Inflammatory macrophage treated with lipopolysaccharide for 4 hours (primary cell): ENCODE measurements at regions not wholly inside any gene's neighbourhood (a gene's known extent, or its start where the extent isn't known, plus 50 kb on each side); places are given as distances from the start of the nearest gene placed in this dataset.
"Not testable (repeated sequence)": the region's sequence is repeated elsewhere in the genome, so short reads cannot be mapped to it uniquely, and the experiment has no call there.

ENCODE experiments used
- DNase-seq: peaks from one replicate; pipeline ENCODE4 v3.0.0-alpha.2; 2020

DNA sequence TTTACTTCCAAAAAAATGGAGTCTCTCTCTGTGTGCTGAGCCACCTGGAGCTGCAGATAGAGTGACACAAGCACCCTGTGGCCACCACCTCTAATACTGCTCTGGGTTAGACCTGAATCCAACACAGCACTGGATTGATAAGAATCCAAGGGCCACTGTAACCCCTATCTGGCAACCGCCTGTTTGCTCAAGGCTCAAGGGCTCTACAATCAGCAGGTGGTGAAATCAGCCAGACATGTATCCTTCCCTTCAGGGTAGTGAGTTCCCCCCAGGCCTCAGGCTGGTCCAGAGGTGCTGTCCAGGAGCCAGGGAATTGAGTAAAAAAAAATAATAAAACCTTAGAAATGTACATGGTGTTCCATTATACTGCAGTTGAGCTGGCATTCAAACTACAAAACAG lies 509.0 kb downstream of the KIF4B start:
- DNase-seq, result no peak

DNA sequence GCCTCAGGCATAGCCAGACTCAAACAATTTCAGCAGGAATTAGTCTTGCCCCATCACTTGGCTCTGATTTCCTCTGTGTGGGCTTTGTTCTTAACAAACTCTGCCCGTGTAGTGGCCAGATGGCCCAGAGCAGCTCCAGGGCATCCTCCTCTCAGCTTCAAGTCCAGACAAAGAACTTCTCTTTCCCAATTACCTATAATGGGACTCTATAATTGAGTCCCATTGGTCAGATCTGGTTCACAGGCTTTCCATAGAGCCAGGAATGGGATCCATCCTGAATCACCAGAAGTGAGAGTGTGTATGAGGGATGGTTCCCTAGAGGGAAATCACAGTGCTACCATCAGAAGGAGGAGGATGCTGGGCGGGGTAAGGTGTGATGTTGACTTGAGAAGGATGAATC lies 515.8 kb downstream of the KIF4B start:
- DNase-seq, result no peak

DNA sequence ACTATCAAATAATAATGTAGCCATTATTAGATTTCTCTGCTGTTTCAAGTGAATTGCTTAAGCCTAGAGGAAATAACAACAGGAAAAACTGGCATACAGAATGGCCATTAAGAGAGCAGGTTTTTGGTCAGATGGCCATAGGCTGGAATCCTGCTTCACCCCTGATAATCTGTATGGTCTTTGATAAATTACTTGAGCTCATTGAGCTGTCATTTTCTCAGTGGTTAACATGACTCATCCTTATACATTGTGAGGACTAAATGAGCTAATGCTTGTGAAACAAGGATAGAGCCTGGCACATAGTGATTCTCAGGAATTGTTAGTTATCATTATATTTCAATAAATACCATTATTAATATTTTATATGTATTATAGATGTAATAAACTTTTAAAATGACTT lies 516.5 kb downstream of the KIF4B start:
- no peak for DNase-seq

DNA sequence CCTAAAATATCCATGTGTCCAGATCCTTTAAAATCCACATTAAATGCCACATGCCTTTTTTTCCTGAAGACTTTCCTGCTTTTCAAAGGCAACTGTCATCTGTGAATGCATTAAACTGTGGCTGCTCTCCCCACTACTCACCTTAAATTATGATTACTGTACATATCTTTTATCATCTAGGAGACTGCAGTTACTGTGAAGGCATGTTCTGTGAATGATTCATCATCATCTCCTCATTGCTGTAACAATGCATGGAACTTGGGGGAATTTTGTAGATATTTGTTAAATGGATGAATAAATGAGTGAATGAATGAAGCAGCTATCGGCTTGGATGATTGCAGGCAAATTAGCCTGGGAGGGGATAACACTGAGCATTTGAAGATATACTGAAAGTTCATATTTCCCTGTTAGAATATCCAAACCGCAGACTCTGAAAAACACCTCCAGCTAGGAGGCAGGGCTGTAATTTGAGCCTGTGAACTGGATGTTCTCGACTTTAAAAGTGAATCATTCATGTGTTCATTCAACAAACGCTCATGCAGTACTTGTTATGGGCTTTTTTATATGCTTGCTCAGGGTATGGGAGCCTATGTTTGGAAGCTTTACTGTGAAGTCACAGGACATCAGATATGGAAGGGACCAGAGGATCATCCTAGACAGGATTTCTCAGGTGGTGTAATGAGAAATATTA lies 519.2 kb downstream of the KIF4B start:
- DNase-seq, result no peak

DNA sequence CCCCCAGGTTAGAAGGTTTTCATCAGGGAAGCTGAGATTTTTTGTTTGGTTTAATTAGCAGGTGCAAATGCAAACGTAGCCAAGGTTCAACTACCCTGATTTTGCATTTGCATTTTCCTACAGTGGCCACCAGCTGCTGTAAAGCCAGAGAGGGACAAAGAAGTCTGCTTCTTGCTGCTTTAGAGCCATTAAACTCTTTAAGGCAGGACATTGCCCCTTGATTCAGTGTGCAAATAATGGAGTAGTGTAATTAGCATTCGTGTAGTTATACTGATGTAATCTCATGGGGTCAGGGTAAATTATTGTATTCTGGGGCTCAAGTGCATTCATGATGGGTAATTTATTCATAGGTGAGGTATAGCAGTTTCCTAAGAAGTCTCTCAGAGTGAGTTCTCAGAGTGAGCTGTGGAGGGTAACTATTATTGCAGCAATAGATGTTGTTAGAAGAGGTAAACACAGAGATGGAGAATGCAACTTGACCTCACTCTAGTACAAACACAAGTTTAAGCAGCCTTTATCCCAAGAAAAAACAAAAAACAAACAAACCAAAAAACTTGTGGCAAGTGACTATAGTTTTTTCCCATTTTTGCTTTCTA lies 526.5 kb downstream of the KIF4B start:
- DNase-seq, result no peak

DNA sequence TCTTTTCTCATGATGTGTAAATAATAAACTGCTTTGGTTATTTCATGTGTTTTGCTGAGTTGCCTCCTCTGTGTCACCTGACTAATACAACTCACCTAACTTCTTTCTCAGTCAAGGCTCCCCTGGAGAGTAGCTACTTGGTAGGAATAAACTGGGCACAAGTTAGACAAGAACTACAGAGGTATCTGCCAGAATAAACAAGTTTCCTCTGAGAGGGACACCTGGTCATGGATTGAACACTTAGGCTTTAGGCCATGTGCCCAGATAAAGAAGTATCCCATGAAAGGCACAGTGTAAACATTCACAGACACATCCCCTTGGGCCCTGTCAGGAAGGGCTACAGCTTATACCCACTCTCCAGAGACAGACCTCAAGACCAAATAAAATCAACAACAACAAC lies 532.5 kb downstream of the KIF4B start:
- DNase-seq, result no peak

DNA sequence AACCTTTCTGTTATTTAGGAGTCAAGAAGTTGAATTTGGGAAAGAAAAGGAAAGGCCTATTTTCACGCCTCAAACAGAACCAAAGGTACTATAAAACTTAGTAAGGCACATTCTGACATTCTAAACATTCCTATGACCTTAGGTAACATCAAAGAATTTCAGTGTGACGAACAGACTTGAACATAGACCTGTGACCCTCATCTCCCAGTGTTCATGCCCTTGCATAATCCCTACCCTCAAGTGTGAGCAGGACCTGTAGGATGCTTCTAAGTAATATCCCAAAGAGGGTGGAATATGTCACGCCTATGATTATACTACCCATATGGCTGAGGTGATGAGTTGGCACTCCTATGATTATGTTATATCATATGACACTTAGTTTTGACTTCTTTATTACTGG lies 540.9 kb downstream of the KIF4B start:
- DNase-seq, result no peak

DNA sequence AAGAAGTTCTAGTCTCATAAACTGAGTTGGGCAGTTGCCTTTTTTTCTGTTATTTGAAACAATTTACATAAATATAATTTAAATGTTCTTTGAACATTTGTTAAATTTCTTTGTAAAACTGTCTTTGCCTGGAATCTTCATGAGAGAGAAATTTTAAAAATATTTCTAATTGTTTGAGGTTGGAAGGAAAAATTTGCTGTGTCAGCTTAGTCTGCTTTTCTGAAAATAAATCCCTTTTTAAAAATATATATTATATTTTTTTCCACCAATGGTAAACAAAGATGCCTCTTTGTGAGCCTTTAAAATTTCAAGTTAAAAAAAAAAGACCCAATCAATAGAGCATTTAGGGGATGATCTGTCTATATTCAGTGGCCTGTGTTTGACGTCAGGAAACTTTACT lies 542.7 kb downstream of the KIF4B start:
- no peak for DNase-seq

DNA sequence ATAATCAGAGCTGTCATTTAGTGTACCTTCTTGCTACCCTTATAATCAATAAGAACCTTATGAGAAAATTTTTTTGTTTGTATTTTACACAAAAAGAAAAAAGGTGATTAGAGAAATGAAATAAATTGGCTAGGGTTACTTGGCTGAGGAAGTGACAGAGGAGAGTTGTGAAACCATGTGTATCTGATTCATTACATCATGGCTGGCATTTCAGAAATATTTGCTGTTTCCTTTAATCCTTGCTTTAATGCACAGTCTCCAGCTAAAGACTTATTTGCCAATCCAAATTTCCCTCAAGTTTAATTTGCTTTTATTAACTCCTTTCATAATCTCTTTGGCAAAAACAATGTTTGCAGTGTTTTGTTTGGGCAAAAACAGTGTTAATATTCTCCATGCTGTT lies 543.1 kb downstream of the KIF4B start:
- peak; percentile 1 for DNase-seq

DNA sequence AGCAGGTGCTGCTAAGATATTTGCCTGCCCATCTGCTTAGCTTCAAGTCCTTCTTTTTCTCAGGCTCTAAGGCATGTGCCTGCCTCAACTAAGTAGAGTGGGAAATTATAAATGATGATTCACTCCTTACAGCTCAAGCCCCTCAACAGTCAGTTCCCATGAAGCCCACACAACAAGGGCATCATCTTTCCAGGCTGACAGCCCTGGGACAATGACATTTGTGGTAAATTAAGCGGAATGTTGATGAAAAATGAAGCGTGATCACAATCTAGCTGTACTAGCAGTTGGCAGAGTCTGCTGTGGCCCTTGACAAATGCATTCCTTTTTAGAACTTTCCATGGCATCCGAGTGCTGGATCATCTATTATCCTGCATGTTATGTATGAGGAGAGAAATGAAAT lies 548.6 kb downstream of the KIF4B start:
- DNase-seq, result no peak

DNA sequence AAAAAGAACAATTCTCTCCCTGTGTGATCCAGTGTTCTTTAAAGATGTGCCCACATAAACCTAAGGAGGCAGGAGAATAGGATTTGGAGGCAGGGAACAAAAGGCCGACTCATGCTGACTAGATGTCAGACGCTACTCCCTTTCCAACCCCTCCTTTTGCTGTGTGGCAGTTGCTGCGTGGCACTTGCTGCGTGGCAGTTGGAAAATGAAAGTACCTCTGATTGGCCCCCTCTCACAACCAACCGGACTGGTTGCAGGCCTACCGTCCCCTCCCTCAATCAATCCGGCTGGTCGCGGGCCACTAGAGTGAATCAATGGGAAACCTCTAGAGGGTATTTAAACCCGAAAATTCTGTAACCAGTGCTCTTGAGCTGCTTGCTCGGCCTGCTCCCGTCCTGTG lies 551.0 kb downstream of the KIF4B start:
- no peak for DNase-seq

DNA sequence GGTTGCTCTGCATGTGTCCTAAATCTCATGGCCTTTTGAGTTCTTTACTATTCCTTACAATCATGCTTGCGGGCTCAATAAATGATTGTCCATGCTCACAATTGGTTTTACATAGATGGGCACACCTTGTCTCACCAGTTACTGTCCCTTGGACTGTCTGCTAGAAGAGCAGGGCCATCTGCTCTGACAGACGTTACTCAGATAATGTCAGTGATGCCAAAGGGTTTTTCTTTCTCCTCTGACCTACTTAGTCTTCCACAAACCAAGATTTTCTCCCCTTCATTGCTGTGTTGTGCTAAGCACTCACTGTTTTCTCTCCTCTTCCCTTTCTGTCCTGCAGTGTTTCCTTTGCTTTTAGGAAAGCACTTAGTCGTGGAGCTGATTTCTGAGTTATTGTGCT lies 562.3 kb downstream of the KIF4B start:
- DNase-seq, result no peak

DNA sequence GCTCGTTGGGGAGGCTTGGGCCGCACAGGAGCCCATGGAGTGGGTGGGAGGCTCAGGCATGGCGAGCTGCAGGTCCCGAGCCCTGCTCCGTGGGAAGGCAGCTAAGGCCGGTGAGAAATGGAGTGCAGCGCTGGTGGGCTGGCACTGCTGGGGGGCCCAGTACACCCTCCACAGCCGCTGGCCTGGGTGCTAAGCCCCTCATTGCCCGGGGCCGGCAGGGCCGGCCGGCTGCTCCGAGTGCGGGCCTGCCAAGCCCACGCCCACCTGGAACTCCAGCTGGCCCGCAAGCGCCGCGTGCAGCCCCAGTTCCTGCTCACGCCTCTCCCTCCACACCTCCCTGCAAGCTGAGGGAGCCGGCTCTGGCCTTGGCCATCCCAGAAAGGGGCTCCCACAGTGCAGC lies 573.3 kb downstream of the KIF4B start:
- not testable (repeated sequence) for DNase-seq

DNA sequence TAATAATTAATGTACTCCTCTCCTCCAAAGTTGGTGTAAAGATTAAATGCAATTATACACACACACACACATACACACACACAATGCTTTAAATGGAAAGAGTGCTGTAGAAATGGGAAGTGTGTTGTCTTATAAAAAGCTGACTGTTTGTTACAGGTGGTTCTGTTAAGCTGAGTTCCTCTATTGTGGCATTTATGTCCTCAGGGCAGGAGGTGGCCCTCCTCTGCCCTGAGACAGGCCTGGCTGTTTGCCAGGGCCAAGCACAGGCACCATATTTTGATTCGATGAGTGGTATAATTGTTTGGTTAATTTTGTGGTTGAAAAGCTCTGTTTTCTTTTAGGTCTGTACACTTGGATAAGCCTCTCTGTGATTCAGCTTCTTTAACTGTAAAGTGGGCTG lies 573.9 kb downstream of the KIF4B start:
- DNase-seq, result no peak

DNA sequence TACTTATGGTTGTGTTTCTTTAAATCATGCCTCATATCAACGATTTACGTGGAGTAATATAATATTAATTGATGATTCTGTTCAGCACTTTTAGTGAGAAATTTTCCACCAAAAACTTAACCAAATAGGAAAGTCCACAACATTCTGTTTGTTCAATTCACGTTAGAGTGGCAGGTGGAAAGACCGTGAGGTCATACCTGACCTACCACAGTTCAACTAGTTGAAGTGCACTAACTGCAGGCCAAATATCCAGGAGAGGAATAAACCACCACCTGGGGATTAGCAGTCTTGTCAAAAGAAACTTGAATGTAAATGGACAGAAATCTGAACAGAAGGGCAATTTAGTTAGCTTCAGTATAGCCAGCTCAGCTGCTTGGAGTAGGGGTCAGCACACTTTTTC lies 577.7 kb downstream of the KIF4B start:
- DNase-seq, result no peak

DNA sequence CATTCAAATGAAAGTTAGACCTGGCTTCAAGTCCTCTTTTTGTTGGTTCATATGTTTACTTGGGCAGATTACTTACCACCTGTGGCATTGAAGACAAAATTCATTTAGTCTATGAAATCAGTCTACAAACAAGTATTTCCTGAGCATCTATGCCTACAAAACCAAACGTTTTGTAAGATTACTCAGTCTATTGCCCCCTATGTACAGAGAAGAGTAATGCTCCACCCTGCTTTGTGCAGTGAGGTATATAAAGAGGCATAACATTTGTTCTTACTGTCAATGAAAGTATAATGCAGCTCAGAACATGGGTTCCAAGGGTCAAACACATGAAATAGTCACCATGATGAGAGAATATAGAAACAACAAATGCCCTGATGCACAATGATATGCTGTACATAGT lies 580.7 kb downstream of the KIF4B start:
- no peak for DNase-seq

DNA sequence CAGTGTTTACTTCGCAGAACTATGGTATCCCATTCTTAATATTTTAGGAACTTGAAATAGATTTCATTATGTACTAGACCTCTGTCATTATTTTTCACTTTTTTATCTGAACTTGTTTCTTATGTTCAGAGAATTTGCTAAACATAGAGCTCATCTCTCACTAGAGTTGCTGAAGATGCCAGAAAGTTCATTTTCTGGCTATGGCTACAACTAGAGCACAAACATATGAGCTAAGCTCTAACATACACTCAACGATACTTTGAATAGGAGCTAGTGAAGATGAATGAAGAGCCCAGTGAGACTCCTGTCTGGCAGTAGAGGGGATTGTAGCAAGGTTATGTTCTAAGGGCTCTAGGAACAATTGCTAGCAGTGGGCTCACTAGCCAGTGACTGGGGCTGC lies 582.2 kb downstream of the KIF4B start:
- no peak for DNase-seq

DNA sequence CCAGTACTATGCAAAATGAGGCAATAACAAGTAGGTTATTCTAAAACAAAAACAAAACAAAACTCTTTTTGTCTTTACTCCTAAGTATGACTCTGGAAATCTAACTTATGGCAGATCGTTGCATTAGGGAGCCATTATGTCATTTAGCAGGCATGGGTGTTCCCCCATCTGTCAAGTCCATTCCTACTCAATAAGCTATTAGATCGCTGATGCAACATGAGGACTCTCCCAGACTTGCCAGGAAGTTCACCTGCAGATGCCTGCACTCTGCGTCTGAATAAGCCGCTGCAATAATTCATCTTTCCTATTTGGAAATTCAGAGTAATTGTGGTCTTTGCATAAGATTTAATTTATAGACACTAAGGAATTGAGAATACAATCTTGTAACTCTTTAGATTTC lies 585.0 kb downstream of the KIF4B start:
- DNase-seq, result no peak

DNA sequence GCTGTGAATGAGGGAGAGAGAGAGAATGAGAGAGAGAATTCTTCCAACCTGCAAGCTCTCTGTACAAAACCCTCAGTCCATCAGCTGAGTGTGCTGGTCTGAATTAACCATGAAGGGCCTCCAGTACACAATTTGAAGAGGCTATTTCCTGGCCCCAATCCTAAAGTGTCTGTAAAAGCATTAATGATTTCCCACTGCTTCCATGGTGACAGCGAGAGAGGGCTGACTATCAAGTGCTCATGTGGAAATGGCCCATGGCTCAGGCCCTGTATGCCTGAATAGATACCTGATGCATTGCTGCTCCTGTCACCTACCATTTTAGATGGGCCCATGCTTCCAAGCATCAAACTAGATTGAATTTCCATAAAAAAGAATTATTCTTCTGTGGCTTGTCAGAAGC lies 592.4 kb downstream of the KIF4B start:
- no peak for DNase-seq

DNA sequence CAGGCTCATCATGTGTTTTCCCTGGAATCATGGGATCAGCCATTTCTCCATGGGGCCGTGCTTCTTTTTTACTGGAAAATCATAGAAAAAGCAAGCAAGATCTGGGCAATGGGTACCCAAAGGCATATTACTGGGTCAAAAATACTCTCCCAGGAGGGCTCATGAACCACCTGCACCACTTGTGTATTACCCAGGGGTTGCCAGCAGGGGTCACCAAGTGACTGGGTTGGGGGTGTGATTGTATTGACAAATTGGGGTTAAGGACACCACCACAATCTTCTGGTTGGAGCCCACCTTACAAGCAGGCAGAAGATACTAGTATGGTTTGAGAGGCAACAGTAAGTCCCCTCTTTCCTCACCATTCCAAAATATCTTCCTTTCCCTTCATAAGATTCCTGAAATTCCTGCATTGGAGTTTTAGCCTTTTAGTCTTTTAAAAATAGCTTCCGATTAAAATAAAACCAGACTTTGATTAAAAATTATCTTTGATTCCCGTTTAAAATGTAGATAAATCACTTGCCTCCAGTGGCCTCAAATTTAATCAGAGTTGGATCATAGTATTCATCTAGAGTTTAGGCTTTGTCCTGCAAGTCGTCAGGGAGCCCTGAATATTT lies 603.3 kb downstream of the KIF4B start:
- DNase-seq, result peak; percentile 3

DNA sequence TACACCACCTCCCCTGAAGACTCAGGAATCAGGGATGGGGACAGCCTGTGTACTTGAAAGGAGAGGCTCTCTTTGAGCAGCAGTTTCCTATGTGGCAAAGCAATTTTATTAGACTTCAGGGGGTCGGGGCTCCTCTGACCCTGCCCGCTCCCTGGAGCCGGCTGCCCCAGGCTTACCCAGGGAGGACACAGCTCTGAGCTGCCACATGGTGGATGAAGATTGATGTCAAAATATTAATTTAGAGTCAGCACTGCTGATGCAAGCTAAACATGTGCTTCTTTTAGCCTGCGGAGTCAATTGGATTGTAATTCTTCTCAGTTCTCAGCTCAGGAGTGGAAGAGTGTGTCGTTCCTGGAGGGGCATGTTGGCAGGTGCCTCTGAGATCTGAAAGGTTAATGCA lies 606.1 kb downstream of the KIF4B start:
- DNase-seq, result no peak

DNA sequence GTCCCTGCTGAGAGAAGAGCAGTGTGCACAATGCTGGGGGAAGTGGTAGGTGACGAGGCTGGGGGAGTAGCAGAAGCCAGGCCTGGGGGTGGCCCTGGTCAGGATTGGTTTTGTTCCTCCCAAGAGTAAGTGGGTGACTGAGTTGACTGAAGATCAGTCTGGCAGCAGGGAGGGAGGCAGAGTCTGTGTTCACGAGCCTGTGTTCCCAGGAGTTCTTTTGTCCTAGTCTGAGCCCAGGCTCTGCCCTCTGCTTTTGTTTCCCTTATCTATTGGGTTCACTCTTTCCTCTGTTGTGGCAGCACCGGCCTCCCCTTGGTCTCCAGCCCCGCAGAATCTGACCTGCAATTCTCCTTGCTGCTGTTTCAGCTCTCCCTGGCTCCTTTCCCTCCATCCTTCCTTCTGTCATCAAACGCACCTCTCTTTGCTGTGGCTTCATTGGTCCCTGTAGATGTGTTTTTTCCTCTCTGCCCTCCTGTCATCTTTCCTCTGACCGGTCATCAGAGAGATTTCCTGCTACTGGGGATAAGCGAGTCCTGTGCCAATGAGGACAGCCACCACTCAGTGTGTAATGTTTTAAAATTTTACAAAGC lies 607.4 kb downstream of the KIF4B start:
- DNase-seq, result no peak

DNA sequence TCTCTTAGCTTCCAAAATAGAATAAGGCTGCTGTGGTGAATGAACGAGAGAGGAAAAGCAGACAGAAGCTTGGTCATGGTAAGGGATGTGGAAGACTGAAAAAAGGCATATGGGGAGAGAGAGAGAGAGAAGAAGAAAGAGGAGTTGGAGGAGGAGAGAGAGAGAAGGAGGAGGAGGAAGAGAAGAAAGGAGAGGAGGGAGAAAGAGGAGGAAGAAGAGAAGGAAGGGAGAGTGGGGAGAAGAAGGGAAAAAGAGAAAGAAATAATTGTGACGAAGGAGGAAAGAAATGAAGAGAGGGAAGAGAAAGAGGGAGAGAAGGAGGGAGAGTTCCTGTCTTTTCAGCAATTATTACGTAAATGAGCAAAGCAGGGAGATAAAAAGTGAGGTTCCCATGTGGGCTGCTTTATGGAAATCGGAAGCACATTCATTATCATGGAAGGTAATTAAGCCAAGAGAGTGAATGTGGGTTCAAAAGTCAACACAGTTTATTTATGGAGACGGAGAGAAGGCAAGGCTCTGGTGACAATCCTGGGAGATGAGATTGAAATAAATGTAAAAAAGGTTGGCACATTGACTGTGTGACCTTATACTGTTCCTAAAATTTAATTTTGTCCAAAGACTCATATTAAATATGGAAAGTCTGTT lies 611.2 kb downstream of the KIF4B start:
- DNase-seq, result no peak

DNA sequence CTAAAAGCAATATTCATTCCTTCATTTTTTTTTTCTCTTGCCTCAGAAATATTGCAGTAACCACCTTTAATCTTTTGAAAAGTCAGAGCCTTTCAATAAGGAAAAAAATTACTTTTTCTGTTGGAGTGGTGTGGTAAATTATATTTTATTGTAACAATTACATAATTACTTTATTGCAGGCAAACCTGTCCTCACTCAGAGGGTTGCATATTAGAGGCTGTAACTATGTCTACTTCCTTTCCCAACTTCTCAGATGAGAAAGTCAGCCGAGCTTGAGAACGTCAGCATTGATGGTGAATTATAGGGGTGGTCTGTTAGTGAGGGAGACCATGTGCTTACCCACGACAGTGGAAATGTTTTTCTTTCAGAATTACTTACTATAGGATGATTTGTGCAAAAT lies 611.8 kb downstream of the KIF4B start:
- no peak for DNase-seq
